Brain microvascular endothelial cell (primary cell): ENCODE measurements at regions not wholly inside any gene's neighbourhood (a gene's known extent, or its start where the extent isn't known, plus 50 kb on each side); places are given as distances from the start of the nearest gene placed in this dataset.

Source experiments
- DNase-seq: peaks from one replicate; pipeline ENCODE4 v3.0.0-alpha.2; 2020
- H3K27ac ChIP-seq: fragments of 250-450 bp; sonication (Bioruptor Pico); 2 replicates; pipeline ENCODE4 v1.5.1; 2020; ENCODE audit warnings: mild to moderate bottlenecking, moderate library complexity
- H3K27me3 ChIP-seq: fragments of 250-450 bp; sonication (Bioruptor Pico); replicated peaks from 2 replicates; pipeline ENCODE4 v1.5.1; 2020; ENCODE audit warnings: mild to moderate bottlenecking
- H3K36me3 ChIP-seq: fragments of 250-450 bp; sonication (Bioruptor Pico); replicated peaks from 2 replicates; pipeline ENCODE4 v1.5.1; 2020; ENCODE audit warnings: mild to moderate bottlenecking
- H3K4me3 ChIP-seq: 2 replicates; pipeline ENCODE4 v1.5.1; 2011; ENCODE audit warnings: low read depth, mild to moderate bottlenecking, control low read depth, low read length, moderate library complexity
- CTCF ChIP-seq: IDR thresholded peaks from 2 replicates; pipeline ENCODE4 v1.5.1; 2011; ENCODE audit warnings: low read depth, mild to moderate bottlenecking, moderate library complexity, low read length, control low read depth, inconsistent platforms; ENCODE audit errors: missing control alignments
- in situ Hi-C: cut with HindIII; loops from 2 replicates; pipeline ENCODE4 v1.10.0; 2017; ENCODE audit warnings: low sequenced_read_pairs, low pct_ligation_motif_present

GRCh38 chrX:20347481-20347880 is 80.8 kb upstream of the RPS6KA3 start:
- Histone ChIP-seq H3K27ac (no peak overlapping the region), H3K36me3 (no peaks in the 10 kb centered on the region), H3K27me3 (no peaks in the 10 kb centered on the region), H3K4me3 (no peak overlapping the region)
- peak; percentile 5 for DNase-seq
- in situ Hi-C loops, result no loop called here
- no peak for TF ChIP-seq CTCF

- DNase-seq, result no peak
- no peaks in the 10 kb centered on the region for H3K27me3 ChIP-seq
- H3K27ac ChIP-seq, result no peak overlapping the region
- no peak for TF ChIP-seq CTCF
- no peak overlapping the region for H3K4me3 ChIP-seq
- H3K36me3 ChIP-seq, result no peaks in the 10 kb centered on the region
- in situ Hi-C loops, result no loop called here
These were observed 67.0 kb upstream of the RPS6KA3 start for GRCh38 chrX:20333672-20334071.

- no peak for DNase-seq
- Histone ChIP-seq H3K36me3 (no peaks in the 10 kb centered on the region), H3K4me3 (no peak overlapping the region), H3K27ac (no peak overlapping the region), H3K27me3 (no peaks in the 10 kb centered on the region)
- TF ChIP-seq CTCF, result no peak
- in situ Hi-C loops, result no loop called here
These were observed 63.8 kb upstream of the RPS6KA3 start for GRCh38 chrX:20330545-20330944.

- in situ Hi-C loops, result no loop called here
- no peaks in the 10 kb centered on the region for H3K27me3 ChIP-seq
- no peak for DNase-seq
- H3K36me3 ChIP-seq, result no peaks in the 10 kb centered on the region
- H3K27ac ChIP-seq, result no peak overlapping the region
- H3K4me3 ChIP-seq, result no peak overlapping the region
- no peak for TF ChIP-seq CTCF
These were observed 62.7 kb upstream of the RPS6KA3 start for GRCh38 chrX:20329435-20329834.

GRCh38 chrX:20325786-20326388 is 59.2 kb upstream of the RPS6KA3 start:
- H3K27ac ChIP-seq, result no peak overlapping the region
- no peaks in the 10 kb centered on the region for H3K27me3 ChIP-seq
- no peak for TF ChIP-seq CTCF
- H3K36me3 ChIP-seq, result no peaks in the 10 kb centered on the region
- in situ Hi-C loops, result no loop called here
- H3K4me3 ChIP-seq, result no peak overlapping the region
- DNase-seq, result no peak

GRCh38 chrX:20322887-20323286 is 56.2 kb upstream of the RPS6KA3 start:
- no peak overlapping the region for H3K4me3 ChIP-seq
- H3K27me3 ChIP-seq, result no peaks in the 10 kb centered on the region
- no peak for DNase-seq
- in situ Hi-C loops, result no loop called here
- no peak overlapping the region for H3K27ac ChIP-seq
- no peaks in the 10 kb centered on the region for H3K36me3 ChIP-seq
- no peak for TF ChIP-seq CTCF
